ENCODE measurements at regions not wholly inside any gene's neighbourhood (a gene's known extent, or its start where the extent isn't known, plus 50 kb on each side); places are given as distances from the start of the nearest gene placed in this dataset.

- TF ChIP-seq CTCF (IDR thresholded peaks at IDR 0.05) (no peak), POLR2A (IDR thresholded peaks at IDR 0.05) (no peak), POLR2AphosphoS5 (IDR thresholded peaks at IDR 0.05) (no peak), EP300 (IDR thresholded peaks at IDR 0.05) (no peak)
Measured at GRCh38 chr9:86690034-86690433, 257.3 kb downstream of the GAS1 start.
